ENCODE measurements at regions not wholly inside any gene's neighbourhood (a gene's known extent, or its start where the extent isn't known, plus 50 kb on each side); places are given as distances from the start of the nearest gene placed in this dataset.

GRCh38 chr12:127970491-127970890 lies 296.5 kb upstream of the TMEM132C start:
- H3K36me3 ChIP-seq (replicated peaks in 1 of 2; ENCODE audit: control extremely low read depth in 1 of 2, control insufficient read depth in 1 of 2, extremely low read depth in 1 of 2, insufficient read depth in 2 of 2, low read length in 1 of 2) = no peaks in the 10 kb centered on the region
- WGBS (ENCODE audit: insufficient coverage) = no CpG with 5 or more reads among the region's 4 CpGs
- no peaks in the 10 kb centered on the region for H4K20me1 ChIP-seq (ENCODE audit: control insufficient read depth, insufficient read depth, low read length, poor library complexity, severe bottlenecking)
- H3K27me3 ChIP-seq (replicated peaks in 1 of 4; ENCODE audit: control extremely low read depth in 1 of 4, control insufficient read depth in 3 of 4, insufficient read depth in 4 of 4, low read length in 3 of 4) = no peaks in the 10 kb centered on the region
- H3K4me1 ChIP-seq (ENCODE audit: control insufficient read depth in 2 of 2, insufficient read depth in 2 of 2, low read length in 2 of 2) = no peaks in the 10 kb centered on the region
- H3K79me2 ChIP-seq (ENCODE audit: control insufficient read depth, insufficient read depth, low read length) = no peaks in the 10 kb centered on the region
- H3K9me3 ChIP-seq (ENCODE audit: control extremely low read depth in 1 of 3, control insufficient read depth in 2 of 3, insufficient read depth in 1 of 3, low read length in 2 of 3) = peaks cover 0 to 6% (median 0%) of the 10 kb centered on the region in 3 donors
- H3K4me3 ChIP-seq (ENCODE audit: control extremely low read depth in 1 of 5, extremely low read depth in 1 of 5, insufficient read depth in 1 of 5, low read depth in 2 of 5, low read length in 4 of 5) = no peak overlapping the region
- Mint-ChIP-seq H3K9me3 (ENCODE audit: insufficient read depth) (peaks cover 15% of the 10 kb centered on the region), H3K27me3 (no peaks in the 10 kb centered on the region), H3K27ac (no peak overlapping the region), H3K4me1 (no peaks in the 10 kb centered on the region), H3K4me3 (no peak overlapping the region)
- TF ChIP-seq EZH2 (IDR thresholded peaks at IDR 0.05; ENCODE audit: borderline replicate concordance, insufficient read depth, low read depth, low read length, poor library complexity, severe bottlenecking) (no peak), CTCF (IDR thresholded peaks at IDR 0.05) (no peak)
- ATAC-seq (ENCODE audit: low read depth) (no peak), DNase-seq (no peak)
- intact Hi-C loops (cut with micrococcal nuclease) = no loop called here
- no peak overlapping the region for H2AFZ ChIP-seq (ENCODE audit: insufficient read depth, low read depth, low read length, poor library complexity, severe bottlenecking)
- no peak overlapping the region for H3K27ac ChIP-seq (ENCODE audit: low read length in 2 of 2)
- CTCF ChIA-PET = no interaction called here
- no peak overlapping the region for H3K4me2 ChIP-seq (replicated peaks; ENCODE audit: low read depth, low read length, poor library complexity, severe bottlenecking)
- POLR2A ChIA-PET = no interaction called here
- no peak overlapping the region for H3K9ac ChIP-seq (ENCODE audit: low read length)

- Mint-ChIP-seq H3K27ac (no peak overlapping the region), H3K27me3 (no peaks in the 10 kb centered on the region), H3K4me3 (no peak overlapping the region), H3K9me3 (ENCODE audit: insufficient read depth) (peaks cover 3% of the 10 kb centered on the region), H3K4me1 (no peaks in the 10 kb centered on the region)
- no peak overlapping the region for H3K4me2 ChIP-seq (replicated peaks; ENCODE audit: low read depth, low read length, poor library complexity, severe bottlenecking)
- H3K9me3 ChIP-seq (ENCODE audit: control extremely low read depth in 1 of 3, control insufficient read depth in 2 of 3, insufficient read depth in 1 of 3, low read length in 2 of 3) = peaks cover 0 to 8% (median 0%) of the 10 kb centered on the region in 3 donors
- POLR2A ChIA-PET = no interaction called here
- intact Hi-C loops (cut with micrococcal nuclease) = no loop called here
- no peak overlapping the region for H3K4me3 ChIP-seq (ENCODE audit: control extremely low read depth in 1 of 5, extremely low read depth in 1 of 5, insufficient read depth in 1 of 5, low read depth in 2 of 5, low read length in 4 of 5)
- no peaks in the 10 kb centered on the region for H3K4me1 ChIP-seq (ENCODE audit: control insufficient read depth in 2 of 2, insufficient read depth in 2 of 2, low read length in 2 of 2)
- H3K36me3 ChIP-seq (replicated peaks in 1 of 2; ENCODE audit: control extremely low read depth in 1 of 2, control insufficient read depth in 1 of 2, extremely low read depth in 1 of 2, insufficient read depth in 2 of 2, low read length in 1 of 2) = no peaks in the 10 kb centered on the region
- 94% methylated on average over 3 of the region's 4 CpGs for WGBS (ENCODE audit: insufficient coverage)
- TF ChIP-seq EZH2 (IDR thresholded peaks at IDR 0.05; ENCODE audit: borderline replicate concordance, insufficient read depth, low read depth, low read length, poor library complexity, severe bottlenecking) = no peak
- no peak for TF ChIP-seq CTCF (IDR thresholded peaks at IDR 0.05)
- H3K79me2 ChIP-seq (ENCODE audit: control insufficient read depth, insufficient read depth, low read length) = no peaks in the 10 kb centered on the region
- CTCF ChIA-PET = no interaction called here
- no peak overlapping the region for H3K9ac ChIP-seq (ENCODE audit: low read length)
- H3K27ac ChIP-seq (ENCODE audit: low read length in 2 of 2) = no peak overlapping the region
- H2AFZ ChIP-seq (ENCODE audit: insufficient read depth, low read depth, low read length, poor library complexity, severe bottlenecking) = no peak overlapping the region
- ATAC-seq (ENCODE audit: low read depth) (no peak), DNase-seq (no peak)
- no peaks in the 10 kb centered on the region for H4K20me1 ChIP-seq (ENCODE audit: control insufficient read depth, insufficient read depth, low read length, poor library complexity, severe bottlenecking)
- H3K27me3 ChIP-seq (replicated peaks in 1 of 4; ENCODE audit: control extremely low read depth in 1 of 4, control insufficient read depth in 3 of 4, insufficient read depth in 4 of 4, low read length in 3 of 4) = no peaks in the 10 kb centered on the region
Measured at GRCh38 chr12:127980585-127980984, 286.4 kb upstream of the TMEM132C start.

All from B cell (primary cell).